Activated effector memory CD4-positive, alpha-beta T cell treated with Interleukin-2 at 50 U/mL for 16 hours (primary cell): ENCODE measurements at regions not wholly inside any gene's neighbourhood (a gene's known extent, or its start where the extent isn't known, plus 50 kb on each side); places are given as distances from the start of the nearest gene placed in this dataset.

Experiments
- DNase-seq: peaks from one replicate; pipeline ENCODE4 v3.0.0-alpha.2; 2020

DNA sequence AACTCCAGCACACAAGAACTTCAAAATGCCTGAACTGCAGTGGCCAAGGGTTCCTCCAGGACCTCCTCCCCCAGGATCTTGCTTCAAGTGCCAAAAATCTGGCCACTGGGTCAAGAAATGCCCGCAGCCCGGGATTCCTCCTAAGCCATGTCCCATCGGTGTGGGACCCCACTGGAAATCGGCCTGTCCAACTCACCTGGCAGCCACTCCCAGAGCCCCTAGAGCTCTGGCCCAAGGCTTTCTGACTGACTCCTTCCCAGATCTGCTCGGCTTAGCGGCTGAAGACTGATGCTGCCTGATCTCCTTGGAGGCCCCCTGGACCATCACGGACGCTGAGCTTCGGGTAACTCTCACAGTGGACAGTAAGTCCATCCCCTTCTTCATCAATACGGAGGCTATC lies 306.4 kb downstream of the RBM43 start:
- no peak for DNase-seq

DNA sequence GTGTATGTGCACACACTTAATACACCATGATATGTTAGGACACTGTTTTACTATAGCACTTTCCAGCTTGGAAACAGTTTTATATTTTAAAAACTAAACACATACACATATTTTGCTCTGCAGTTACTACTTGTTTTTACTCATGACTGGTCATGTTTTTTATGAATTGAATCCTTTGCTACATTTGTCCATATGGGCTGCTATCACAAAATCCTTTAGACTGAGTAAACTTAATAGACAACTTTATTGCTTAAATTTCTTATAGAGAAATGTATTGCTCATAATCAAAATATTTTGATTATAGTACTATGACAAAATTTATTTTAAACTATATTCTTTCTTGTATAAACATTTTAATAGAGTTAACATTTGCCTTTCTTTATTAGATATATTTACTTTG lies 314.8 kb downstream of the RBM43 start:
- DNase-seq: no peak

DNA sequence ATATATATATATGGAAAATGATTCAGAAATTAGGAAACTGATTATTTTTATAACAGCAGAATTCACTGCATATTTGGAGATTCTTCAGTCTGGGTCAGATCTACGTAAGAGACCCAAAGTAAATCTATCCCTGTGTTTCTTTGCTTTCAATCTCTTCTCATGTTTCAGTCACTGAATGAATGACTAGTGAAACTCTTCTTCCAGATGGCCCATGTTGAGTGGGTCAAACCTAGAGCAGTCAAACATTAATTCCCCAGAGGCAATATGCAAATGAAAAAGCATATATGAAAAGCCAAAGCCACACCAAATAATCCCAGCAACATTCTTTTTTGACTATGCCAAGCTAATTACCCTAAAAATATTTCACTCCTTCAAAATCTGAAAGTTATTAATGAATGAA lies 317.3 kb downstream of the RBM43 start:
- no peak for DNase-seq

DNA sequence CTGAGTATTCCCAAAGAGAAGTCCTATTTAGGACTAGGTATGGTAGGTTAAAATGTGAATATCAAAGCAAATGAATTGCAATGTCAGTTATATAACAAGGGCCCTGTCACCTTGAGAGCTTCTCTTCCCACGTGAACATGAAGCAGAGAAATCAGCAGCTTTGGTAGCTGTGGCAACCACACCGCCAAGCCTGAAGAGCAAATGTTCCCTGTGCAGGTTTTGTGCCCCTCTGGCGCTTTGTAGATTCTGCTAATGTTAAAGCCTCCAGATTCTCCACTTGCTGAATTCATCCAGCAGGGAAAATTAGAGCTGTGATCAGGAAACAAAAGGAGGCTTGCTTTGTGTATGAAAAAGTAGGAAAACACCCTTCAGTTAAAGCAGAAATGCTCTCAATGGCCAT lies 322.6 kb downstream of the RBM43 start:
- no peak for DNase-seq

DNA sequence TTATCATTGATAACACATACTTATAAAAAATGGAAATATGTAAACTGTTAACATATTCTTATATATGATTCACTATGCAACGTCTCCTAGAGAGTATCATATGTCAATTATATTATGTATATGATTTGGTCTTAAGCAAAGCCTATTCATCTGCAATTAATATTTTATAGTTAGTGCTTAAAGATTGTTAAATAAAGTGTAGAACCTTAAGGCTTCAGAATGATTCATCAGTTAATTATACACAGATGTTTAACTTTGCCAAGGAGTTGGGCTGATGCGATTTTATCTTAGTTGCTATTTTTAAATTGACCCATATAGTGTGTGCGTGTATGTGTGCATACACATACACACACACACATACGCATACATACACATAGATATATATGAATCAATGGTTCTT lies 323.1 kb downstream of the RBM43 start:
- DNase-seq: no peak

DNA sequence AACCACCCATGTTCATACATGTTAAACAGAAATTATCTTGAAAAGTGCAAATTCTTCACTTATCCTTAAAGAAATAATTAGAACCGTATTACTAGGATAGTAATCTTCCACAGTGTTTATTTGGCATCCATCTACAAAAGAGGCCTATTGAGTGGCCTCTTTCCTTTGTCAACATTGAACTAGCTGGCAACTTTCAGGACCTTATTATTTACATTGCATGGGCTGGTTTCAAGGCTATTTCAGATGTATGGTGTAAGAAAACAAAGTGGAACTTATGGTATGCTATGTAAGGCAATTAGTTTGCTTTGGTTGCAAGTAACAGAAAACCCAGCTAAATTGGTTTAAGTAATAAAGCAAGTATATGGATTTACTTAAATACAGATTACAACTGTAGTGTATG lies 324.6 kb downstream of the RBM43 start:
- no peak for DNase-seq

GRCh38 chr2:150931451-150931850 lies 330.2 kb downstream of the RBM43 start:
- DNase-seq: no peak

GRCh38 chr2:150925611-150926010 lies 336.1 kb downstream of the RBM43 start:
- no peak for DNase-seq

DNA sequence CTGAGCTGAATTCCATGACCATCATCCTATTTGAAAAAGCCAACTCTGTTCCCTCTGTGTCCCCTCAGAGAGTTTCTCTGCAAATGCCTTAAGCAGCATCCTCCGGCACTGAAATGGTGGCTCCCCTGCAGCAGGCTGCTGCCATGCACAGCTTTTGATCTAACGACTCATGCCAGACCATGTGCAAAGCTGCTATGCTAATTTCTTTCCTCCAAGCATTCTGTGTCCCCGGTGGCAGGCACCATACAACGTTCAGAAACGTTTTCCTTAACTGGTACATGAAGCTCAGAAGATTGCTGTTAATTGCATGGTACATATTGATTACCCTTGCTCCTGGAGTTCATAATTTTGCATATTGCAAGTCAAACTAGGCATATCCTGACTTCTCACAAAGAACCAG lies 336.8 kb downstream of the RBM43 start:
- no peak for DNase-seq

- DNase-seq: no peak
Observed at GRCh38 chr2:150919901-150920300, 341.8 kb downstream of the RBM43 start.

DNA sequence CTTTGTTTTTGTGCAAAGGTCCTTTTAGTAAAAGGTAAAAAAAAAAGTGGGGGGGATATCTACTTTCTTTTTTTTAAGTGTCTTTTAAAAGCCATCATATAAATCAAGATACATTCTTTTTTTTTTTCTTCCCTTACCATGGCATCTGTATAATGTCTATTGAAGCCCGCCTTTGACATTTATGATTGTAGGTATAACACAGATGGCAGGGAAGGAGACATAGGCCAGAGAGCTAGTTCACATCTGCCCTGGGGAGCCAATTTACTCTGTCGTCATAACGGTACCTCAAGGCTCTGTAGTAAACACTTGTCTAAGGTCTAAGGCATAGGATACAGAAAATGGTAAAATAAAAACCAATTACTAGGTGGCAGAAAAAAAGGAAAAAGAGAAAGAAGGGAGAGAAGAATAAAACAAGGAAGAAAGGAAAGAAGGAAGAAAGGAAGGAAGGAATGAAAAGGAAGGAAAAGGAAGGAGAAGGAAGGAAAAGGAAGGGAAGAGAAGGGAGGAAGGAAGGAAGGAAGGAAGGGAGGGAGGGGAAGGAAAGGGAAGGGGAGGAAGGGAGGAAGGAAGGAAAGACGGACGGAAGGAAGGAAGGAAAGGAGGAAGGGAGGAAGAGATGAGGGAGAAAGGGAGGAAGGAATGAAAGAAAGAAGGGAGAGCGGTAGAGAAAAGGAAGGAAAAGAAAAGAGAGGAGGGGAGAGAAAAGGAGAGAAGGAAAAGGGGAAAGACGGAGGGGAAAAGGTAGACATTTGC lies 343.5 kb downstream of the RBM43 start:
- DNase-seq: no peak

- no peak for DNase-seq
Observed at GRCh38 chr2:150916467-150917396, 344.9 kb downstream of the RBM43 start.

DNA sequence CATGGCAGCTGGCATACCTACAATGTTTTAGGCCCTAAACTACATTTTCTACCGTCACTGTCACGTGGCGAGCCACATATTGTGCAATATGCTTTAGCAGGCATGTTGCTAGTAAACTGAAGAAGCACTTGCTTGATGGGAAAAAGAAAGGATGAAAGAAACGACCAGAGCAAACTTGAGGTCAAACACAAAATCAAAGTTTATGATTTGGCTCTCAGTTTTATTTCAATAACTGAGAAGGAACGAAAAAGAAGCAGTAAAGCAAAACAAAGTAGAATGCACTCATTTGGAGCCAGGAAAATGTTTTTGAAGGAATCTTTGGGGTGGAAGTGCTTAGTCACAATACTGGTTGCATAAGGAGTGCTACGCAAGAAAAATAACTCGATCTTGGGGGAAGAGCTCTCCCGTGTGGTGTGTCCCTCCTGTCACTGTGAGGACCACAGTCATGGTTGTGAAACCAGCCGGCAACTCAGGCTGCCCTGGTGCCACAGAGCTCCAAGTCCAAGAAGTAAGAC lies 349.8 kb downstream of the RBM43 start:
- no peak for DNase-seq

GRCh38 chr2:150909613-150910012 lies 352.1 kb downstream of the RBM43 start:
- DNase-seq: no peak

DNA sequence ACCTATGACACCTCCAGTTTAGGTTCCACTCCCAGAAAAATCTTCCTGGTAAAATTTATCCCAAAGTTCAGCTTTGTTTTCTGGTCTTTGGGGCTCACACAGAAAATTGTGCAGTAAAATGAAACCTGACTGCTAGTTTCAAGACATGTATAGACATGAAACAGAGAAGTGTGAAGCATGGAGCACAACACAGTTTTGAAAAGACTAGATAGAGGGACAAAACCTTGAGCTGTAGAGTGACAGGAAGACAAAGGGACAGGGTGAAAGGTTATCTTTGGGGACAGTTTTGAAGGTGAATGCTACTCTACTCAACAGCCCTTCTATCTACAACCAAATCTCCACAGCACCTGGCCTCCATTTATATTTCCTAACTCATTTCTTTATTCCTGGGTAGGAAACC lies 352.6 kb downstream of the RBM43 start:
- DNase-seq: no peak

GRCh38 chr2:150907466-150907865 lies 354.2 kb downstream of the RBM43 start:
- DNase-seq: no peak

DNA sequence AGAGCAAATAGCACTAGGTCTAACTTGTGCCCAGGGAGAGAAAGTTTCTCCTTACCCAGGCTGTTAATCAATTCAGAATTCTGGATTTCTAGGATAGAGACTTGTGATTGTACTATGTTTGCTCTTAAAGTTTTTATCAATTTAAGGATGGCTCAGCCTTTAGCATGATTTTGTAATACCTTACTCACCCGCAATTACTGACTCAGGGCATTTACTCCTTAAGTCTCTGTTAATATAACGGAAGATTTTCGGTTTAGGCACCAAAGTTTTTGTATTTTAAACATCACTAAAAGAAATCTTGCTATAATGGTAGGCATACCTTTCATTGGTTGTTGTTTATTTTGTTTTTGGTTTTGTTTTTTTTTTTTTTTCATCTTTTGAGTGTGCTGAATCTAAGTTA lies 358.2 kb downstream of the RBM43 start:
- DNase-seq: no peak

DNA sequence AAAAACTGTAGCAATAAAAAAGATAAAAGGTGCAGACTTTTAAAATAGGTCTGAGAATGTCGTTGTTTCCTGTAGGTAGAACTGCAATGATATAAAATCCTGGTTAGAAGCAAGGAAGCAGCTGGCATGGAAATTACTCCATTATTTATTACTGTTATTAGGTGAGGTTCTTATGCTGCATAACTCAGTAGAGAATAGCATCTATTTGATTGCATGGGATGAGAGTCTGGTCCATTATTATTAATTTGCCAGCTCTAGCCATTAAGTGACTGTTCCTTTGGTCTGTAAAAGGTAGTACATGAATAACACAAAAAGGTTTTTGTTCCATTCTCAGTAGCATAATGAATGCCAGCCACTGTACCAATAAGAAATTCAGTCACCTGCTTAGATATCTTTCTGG lies 358.6 kb downstream of the RBM43 start:
- no peak for DNase-seq

DNA sequence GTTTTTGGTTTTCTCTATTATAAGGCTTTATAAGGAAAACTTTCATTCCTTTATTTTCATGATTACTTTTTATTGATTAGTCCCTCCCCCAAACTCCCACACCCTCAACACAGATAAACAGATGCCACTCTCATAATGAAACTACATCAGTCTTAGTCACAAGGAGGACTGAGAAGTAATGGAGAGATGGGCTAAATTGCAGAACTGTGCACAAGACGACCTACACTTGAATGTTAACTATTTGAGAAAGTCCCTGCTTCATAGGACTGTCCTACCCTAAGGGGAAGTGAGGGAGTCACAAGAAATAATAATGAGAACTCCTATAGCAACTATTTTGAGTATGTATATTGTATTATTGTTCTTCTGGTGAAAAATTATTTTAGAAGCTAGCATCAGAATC lies 360.8 kb downstream of the RBM43 start:
- DNase-seq: no peak

DNA sequence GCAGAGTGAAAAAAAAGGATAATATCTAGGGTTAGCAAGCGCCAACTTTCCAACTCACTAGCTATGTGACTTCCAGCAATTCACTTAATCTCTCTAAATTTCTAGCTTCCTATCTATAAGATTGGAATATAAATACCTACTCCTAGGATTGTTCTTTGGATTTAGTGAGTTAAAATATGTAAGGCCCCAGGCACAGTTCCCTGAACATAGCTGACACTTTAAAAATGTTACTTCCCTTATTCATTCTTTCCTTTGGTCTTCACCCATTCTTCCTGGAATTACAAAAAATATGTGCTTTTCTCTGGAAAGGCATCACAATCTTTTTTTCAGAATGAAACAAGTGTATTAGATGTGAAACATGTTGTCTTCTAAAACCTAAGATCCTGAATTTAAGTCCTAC lies 365.7 kb downstream of the RBM43 start:
- no peak for DNase-seq

- no peak for DNase-seq
Observed at GRCh38 chr2:150889141-150889540, 372.5 kb downstream of the RBM43 start.

- DNase-seq: no peak
Observed at GRCh38 chr2:150888337-150888736, 373.3 kb downstream of the RBM43 start.

DNA sequence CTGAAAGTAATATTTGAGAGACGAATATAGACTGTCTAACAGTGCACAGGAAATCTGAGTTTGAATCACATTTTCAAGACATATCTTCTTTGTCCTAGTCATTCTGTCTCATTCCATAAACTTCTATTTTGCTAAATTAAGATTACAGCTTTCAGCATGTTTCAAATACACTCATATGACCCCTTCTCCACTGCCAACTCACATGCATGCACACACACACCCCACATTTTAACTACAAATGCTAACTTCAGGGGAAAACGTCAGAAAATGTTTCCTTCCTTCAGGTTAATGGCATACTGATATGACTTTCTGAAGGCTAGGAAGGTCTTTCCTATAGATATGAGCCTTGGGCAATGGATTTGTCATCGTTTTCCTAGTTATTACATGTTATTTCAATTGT lies 373.7 kb downstream of the RBM43 start:
- DNase-seq: no peak

DNA sequence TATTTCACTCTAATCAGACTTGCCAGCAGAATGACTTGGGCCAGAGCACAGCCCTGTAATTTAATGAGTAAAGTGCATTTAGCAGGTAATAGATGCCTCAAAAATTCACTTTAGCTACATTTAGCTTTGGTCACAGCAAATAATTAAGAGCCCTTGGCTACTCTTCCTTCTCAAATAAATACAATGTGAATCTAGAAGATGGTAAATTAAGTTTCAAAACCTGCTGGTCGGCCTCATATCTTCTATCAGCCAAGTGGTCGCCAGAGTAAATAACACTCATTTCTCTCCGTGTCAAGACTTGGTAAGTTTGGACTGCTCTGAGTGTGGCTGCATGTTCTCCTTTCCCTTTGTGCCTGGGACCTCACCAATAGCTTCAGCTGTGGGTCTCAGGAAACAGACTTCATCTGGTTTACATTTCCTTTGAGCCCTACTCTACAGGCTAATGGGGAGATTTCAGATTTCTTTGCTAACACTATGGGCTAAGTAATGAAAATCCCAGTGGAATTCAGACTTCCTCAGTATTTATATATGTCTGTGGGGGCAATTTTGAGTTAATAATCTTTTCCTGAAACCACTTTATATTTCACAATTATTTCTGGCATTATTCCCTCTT lies 375.8 kb downstream of the RBM43 start:
- no peak for DNase-seq
